D341Med (cell line): ENCODE measurements at regions not wholly inside any gene's neighbourhood (a gene's known extent, or its start where the extent isn't known, plus 50 kb on each side); places are given as distances from the start of the nearest gene placed in this dataset.

Experiments used
- DNase-seq: peaks from one replicate; pipeline ENCODE4 v3.0.0; 2012; ENCODE audit warnings: low spot score

GRCh38 chr3:73695841-73696240 is 71.1 kb upstream of the PDZRN3 start:
- no peak for DNase-seq

GRCh38 chr3:73694983-73695757 is 70.4 kb upstream of the PDZRN3 start:
- no peak for DNase-seq

- DNase-seq = no peak
Measured at GRCh38 chr3:73687106-73688004, 62.6 kb upstream of the PDZRN3 start.

- DNase-seq = no peak
Measured at GRCh38 chr3:73685061-73685460, 60.3 kb upstream of the PDZRN3 start.

GRCh38 chr3:73683706-73684105 is 59.0 kb upstream of the PDZRN3 start:
- DNase-seq = no peak

GRCh38 chr3:73681610-73682009 is 56.9 kb upstream of the PDZRN3 start:
- no peak for DNase-seq

- no peak for DNase-seq
Measured at GRCh38 chr3:73681198-73681597, 56.5 kb upstream of the PDZRN3 start.

- no peak for DNase-seq
Measured at GRCh38 chr3:73680391-73681095, 55.8 kb upstream of the PDZRN3 start.

- no peak for DNase-seq
Measured at GRCh38 chr3:73677336-73678024, 52.7 kb upstream of the PDZRN3 start.
